ENCODE measurements at regions not wholly inside any gene's neighbourhood (a gene's known extent, or its start where the extent isn't known, plus 50 kb on each side); places are given as distances from the start of the nearest gene placed in this dataset.

DNA sequence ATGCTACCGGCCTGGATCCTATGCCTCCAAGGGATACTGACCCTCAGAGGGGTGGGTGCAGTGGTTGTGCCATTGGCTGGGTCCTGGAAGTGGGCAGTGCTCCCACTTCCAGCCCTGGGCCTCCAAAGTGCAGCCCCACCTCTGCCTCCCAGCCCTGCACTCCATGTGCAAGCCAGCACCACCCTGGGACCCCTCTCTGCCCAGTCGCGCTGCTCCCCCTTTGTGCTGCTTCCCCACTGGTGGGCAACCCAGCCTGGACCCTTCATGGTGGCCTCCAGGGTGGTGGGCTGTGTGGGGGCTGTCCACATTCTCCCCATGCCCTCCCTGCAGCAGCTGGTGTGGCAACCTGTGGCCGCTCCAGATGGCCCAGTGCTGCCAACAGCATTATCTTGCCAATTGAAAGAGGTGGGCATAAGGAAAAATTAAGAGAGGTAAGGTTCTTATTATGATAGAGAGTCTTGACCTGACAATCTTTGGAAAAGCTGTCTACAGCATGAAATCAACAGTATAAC is 309.7 kb downstream of the GUCY2F start:
- TF ChIP-seq, protein P1, sequence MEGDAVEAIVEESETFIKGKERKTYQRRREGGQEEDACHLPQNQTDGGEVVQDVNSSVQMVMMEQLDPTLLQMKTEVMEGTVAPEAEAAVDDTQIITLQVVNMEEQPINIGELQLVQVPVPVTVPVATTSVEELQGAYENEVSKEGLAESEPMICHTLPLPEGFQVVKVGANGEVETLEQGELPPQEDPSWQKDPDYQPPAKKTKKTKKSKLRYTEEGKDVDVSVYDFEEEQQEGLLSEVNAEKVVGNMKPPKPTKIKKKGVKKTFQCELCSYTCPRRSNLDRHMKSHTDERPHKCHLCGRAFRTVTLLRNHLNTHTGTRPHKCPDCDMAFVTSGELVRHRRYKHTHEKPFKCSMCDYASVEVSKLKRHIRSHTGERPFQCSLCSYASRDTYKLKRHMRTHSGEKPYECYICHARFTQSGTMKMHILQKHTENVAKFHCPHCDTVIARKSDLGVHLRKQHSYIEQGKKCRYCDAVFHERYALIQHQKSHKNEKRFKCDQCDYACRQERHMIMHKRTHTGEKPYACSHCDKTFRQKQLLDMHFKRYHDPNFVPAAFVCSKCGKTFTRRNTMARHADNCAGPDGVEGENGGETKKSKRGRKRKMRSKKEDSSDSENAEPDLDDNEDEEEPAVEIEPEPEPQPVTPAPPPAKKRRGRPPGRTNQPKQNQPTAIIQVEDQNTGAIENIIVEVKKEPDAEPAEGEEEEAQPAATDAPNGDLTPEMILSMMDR (conservative IDR thresholded peaks at IDR 0.05; ENCODE audit: low read depth in 2 of 2), result no peak
- TF ChIP-seq, protein P2, sequence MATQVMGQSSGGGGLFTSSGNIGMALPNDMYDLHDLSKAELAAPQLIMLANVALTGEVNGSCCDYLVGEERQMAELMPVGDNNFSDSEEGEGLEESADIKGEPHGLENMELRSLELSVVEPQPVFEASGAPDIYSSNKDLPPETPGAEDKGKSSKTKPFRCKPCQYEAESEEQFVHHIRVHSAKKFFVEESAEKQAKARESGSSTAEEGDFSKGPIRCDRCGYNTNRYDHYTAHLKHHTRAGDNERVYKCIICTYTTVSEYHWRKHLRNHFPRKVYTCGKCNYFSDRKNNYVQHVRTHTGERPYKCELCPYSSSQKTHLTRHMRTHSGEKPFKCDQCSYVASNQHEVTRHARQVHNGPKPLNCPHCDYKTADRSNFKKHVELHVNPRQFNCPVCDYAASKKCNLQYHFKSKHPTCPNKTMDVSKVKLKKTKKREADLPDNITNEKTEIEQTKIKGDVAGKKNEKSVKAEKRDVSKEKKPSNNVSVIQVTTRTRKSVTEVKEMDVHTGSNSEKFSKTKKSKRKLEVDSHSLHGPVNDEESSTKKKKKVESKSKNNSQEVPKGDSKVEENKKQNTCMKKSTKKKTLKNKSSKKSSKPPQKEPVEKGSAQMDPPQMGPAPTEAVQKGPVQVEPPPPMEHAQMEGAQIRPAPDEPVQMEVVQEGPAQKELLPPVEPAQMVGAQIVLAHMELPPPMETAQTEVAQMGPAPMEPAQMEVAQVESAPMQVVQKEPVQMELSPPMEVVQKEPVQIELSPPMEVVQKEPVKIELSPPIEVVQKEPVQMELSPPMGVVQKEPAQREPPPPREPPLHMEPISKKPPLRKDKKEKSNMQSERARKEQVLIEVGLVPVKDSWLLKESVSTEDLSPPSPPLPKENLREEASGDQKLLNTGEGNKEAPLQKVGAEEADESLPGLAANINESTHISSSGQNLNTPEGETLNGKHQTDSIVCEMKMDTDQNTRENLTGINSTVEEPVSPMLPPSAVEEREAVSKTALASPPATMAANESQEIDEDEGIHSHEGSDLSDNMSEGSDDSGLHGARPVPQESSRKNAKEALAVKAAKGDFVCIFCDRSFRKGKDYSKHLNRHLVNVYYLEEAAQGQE (IDR thresholded peaks at IDR 0.05; ENCODE audit: unreplicated experiment), result no peak
- TF ChIP-seq JUNB (IDR thresholded peaks at IDR 0.05; ENCODE audit: unreplicated experiment) (no peak), EZH2phosphoT487 (IDR thresholded peaks at IDR 0.05; ENCODE audit: unreplicated experiment) (no peak)
